HEK293 (cell line): ENCODE measurements at regions not wholly inside any gene's neighbourhood (a gene's known extent, or its start where the extent isn't known, plus 50 kb on each side); places are given as distances from the start of the nearest gene placed in this dataset.

Experiments used
- CTCF ChIP-seq: fragments of 450-650 bp; formaldehyde crosslinking; IDR thresholded peaks from 2 replicates; pipeline ENCODE4 v1.5.1; 2016; ENCODE audit warnings: missing biosample characterization, missing genetic modification characterization
- PRDM10 ChIP-seq: fragments of 450-650 bp; formaldehyde crosslinking; IDR thresholded peaks from 2 replicates; pipeline ENCODE4 v1.5.1; 2016; ENCODE audit warnings: missing biosample characterization, missing genetic modification characterization
- ZBTB44 ChIP-seq: fragments of 450-650 bp; IDR thresholded peaks from 2 replicates; pipeline ENCODE4 v1.5.1; 2018; ENCODE audit warnings: missing biosample characterization, mild to moderate bottlenecking, missing genetic modification characterization
- ZNF148 ChIP-seq: fragments of 450-650 bp; formaldehyde crosslinking; IDR thresholded peaks from 2 replicates; pipeline ENCODE4 v1.5.0; 2017; ENCODE audit warnings: missing biosample characterization, missing genetic modification characterization, borderline replicate concordance
- ZNF561 ChIP-seq: fragments of 450-650 bp; IDR thresholded peaks from 2 replicates; pipeline ENCODE4 v1.5.1; 2018; ENCODE audit warnings: missing biosample characterization, missing genetic modification characterization, borderline replicate concordance
- ZNF645 ChIP-seq: fragments of 450-650 bp; formaldehyde crosslinking; IDR thresholded peaks from 2 replicates; pipeline ENCODE4; 2016; ENCODE audit warnings: missing biosample characterization, missing genetic modification characterization
- ZSCAN23 ChIP-seq: fragments of 450-650 bp; formaldehyde crosslinking; IDR thresholded peaks from 2 replicates; pipeline ENCODE4 v1.5.1; 2016; ENCODE audit warnings: missing biosample characterization, missing genetic modification characterization

GRCh38 chr3:127412578-127413317, 124.9 kb upstream of the PRR20G start:
- TF ChIP-seq ZSCAN23 (tag by site-specific recombination) (no peak), ZNF148 (tag by site-specific recombination) (no peak), ZNF561 (tag by site-specific recombination) (no peak), ZBTB44 (tag by site-specific recombination) (no peak), PRDM10 (no peak), CTCF (no peak), ZNF645 (tag by site-specific recombination) (no peak)
